Lung (tissue), 11 donors: ENCODE measurements at regions not wholly inside any gene's neighbourhood (a gene's known extent, or its start where the extent isn't known, plus 50 kb on each side); places are given as distances from the start of the nearest gene placed in this dataset.

Experiments
- ATAC-seq: fragments of 200-7000 bp; cut with Tn5 transposase; one replicate; pipeline ENCODE4 v1.9.1; 2020; ENCODE audit warnings: moderate number of reproducible peaks; ENCODE audit not compliant: insufficient read depth, low FRiP score
- DNase-seq, 3 donors: peaks; one replicate each; pipeline ENCODE4 v3.0.0-alpha.2; 2013 to 2017
- H3K27ac ChIP-seq, 2 donors: one replicate each; pipeline ENCODE4 v1.5.1; 2013; ENCODE audit warnings: mild to moderate bottlenecking in 2 of 2, moderate library complexity in 2 of 2, control low read depth in 1 of 2, inconsistent platforms in 1 of 2, low read depth in 1 of 2, low read length in 1 of 2
- H3K27me3 ChIP-seq, 3 donors: one replicate each; pipeline ENCODE4 v1.5.1; 2013; ENCODE audit warnings: low read length in 2 of 3; ENCODE audit not compliant: control insufficient read depth in 3 of 3, insufficient read depth in 3 of 3
- H3K36me3 ChIP-seq, 4 donors: one replicate each; pipeline ENCODE4 v1.5.1; 2013; ENCODE audit warnings: low read length in 4 of 4, mild to moderate bottlenecking in 1 of 4, moderate library complexity in 1 of 4; ENCODE audit not compliant: control insufficient read depth in 4 of 4, insufficient read depth in 4 of 4
- H3K4me1 ChIP-seq, 5 donors: one replicate each; pipeline ENCODE4 v1.5.1; 2013; ENCODE audit warnings: low read length in 5 of 5, mild to moderate bottlenecking in 2 of 5, moderate library complexity in 1 of 5; ENCODE audit not compliant: control insufficient read depth in 5 of 5, insufficient read depth in 5 of 5
- H3K4me3 ChIP-seq: one replicate; pipeline ENCODE4 v1.5.1; 2013; ENCODE audit warnings: mild to moderate bottlenecking, control low read depth, moderate library complexity
- H3K9ac ChIP-seq, 2 donors: one replicate each; pipeline ENCODE4 v1.5.1; 2013; ENCODE audit warnings: low read length in 2 of 2, control low read depth in 1 of 2; ENCODE audit not compliant: insufficient read depth in 1 of 2
- H3K9me3 ChIP-seq, 4 donors: one replicate each; pipeline ENCODE4 v1.5.1; 2013; ENCODE audit warnings: low read length in 3 of 4, mild to moderate bottlenecking in 1 of 4, moderate library complexity in 1 of 4; ENCODE audit not compliant: control insufficient read depth in 4 of 4, insufficient read depth in 3 of 4
- WGBS, 2 donors: extraction: QIAGEN DNeasy Blood & Tissue Kit; methylation state at CpG; one replicate each; pipeline ENCODE4 v1.1.7; 2013; 5-methylcytosine and 5-hydroxymethylcytosine counted together
- TF ChIP-seq, protein P1 (sequence below): IDR thresholded peaks from 2 replicates; pipeline ENCODE4 v1.5.1; 2012; ENCODE audit warnings: mild to moderate bottlenecking; ENCODE audit errors: control extremely low read depth, extremely low read depth
- donor health status: control.
- donor health status: control.
- donor health status: Bipolar disorder and iron deficiency.
- donor health status: healthy.
- donor health status: DM: yes; HTN: yes; CAD: no.

DNA sequence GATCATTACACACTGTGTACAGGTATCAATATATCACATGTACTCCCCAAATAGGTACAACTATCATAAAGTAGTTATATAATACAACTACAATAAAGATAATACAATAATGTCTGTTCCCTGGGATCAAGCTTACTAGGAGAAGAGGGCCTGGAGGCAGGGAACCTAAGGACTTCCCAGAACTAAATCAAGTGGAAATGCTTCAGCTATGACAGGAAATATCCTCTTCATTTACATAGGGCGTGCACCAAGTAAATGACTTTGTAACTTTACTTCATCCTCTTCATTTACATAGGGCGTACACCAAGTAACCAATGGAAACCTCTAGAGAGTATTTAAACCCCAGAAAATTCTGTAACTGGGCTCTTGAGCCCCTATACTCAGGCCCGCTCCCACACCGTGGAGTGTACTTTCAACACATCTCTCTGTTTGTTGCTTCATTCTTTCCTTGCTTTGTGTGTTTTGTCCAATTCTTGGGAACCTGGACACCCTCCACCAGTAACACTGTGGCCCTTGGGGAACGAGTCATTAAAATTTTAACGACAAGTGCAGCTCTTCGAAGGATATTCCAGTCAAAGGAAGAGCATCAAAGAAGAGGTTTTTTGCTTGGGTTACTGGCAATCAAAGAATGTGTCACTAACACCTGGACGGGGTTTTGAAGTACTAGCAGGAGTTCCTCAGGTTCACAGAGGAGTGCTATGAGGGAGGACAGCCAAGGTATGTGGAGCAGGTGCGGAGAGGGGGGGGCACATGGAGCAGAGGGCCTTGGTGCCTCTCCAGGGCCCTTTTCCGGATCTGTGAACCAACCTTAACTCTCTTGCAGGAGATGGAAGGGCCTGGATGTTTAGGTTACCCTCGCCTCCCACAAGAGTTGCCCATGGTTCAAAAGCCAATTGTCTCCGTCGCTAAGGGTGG, 106.6 kb upstream of the DAP start:
- DNase-seq (no peak), ATAC-seq (peak; percentile 72)
- H3K36me3 ChIP-seq: no peaks in the 10 kb centered on the region
- H3K27ac ChIP-seq: peak overlapping the region in 1 of 2 donors; percentile 5
- H3K9me3 ChIP-seq: no peaks in the 10 kb centered on the region
- 76 to 86% methylated on average over 13 of the region's 13 CpGs for whole genome bisulfite sequencing, 2 donors
- TF ChIP-seq, protein P1, sequence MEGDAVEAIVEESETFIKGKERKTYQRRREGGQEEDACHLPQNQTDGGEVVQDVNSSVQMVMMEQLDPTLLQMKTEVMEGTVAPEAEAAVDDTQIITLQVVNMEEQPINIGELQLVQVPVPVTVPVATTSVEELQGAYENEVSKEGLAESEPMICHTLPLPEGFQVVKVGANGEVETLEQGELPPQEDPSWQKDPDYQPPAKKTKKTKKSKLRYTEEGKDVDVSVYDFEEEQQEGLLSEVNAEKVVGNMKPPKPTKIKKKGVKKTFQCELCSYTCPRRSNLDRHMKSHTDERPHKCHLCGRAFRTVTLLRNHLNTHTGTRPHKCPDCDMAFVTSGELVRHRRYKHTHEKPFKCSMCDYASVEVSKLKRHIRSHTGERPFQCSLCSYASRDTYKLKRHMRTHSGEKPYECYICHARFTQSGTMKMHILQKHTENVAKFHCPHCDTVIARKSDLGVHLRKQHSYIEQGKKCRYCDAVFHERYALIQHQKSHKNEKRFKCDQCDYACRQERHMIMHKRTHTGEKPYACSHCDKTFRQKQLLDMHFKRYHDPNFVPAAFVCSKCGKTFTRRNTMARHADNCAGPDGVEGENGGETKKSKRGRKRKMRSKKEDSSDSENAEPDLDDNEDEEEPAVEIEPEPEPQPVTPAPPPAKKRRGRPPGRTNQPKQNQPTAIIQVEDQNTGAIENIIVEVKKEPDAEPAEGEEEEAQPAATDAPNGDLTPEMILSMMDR: no peak
- no peak overlapping the region for H3K4me3 ChIP-seq
- no peak overlapping the region for H3K9ac ChIP-seq
- H3K4me1 ChIP-seq: no peaks in the 10 kb centered on the region
- peaks cover 0 to 2% (median 0%) of the 10 kb centered on the region in 3 donors for H3K27me3 ChIP-seq

DNA sequence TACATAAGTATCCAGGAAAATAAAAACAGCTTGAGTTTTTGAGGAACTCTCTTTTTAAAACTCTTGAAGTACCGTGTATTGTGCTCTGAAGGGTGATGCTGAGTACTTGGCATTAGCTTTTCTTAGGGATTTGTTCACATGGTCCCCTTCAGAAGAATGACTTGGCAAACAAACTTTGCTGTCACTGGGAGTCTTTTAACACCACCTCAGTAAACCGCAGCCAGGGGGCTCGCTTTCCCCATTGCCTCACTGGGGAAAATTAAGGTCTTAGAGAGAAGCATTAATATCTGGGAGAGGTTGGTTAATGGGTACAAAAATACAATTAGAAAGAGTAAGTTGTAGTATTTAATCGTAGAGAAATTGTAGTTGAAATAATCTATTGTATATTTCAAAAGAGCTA, 105.9 kb upstream of the DAP start:
- no peaks in the 10 kb centered on the region for H3K9me3 ChIP-seq
- no peak overlapping the region for H3K4me3 ChIP-seq
- no peaks in the 10 kb centered on the region for H3K36me3 ChIP-seq
- no peaks in the 10 kb centered on the region for H3K4me1 ChIP-seq
- no peak overlapping the region for H3K9ac ChIP-seq
- 47 to 60% methylated on average over 4 of the region's 4 CpGs for WGBS, 2 donors
- TF ChIP-seq, protein P1: no peak
- ATAC-seq (peak; percentile 19), DNase-seq (peak in 2 of 3 donors; percentile 6 to 23)
- peaks cover 0 to 2% (median 0%) of the 10 kb centered on the region in 3 donors for H3K27me3 ChIP-seq
- H3K27ac ChIP-seq: no peak overlapping the region

DNA sequence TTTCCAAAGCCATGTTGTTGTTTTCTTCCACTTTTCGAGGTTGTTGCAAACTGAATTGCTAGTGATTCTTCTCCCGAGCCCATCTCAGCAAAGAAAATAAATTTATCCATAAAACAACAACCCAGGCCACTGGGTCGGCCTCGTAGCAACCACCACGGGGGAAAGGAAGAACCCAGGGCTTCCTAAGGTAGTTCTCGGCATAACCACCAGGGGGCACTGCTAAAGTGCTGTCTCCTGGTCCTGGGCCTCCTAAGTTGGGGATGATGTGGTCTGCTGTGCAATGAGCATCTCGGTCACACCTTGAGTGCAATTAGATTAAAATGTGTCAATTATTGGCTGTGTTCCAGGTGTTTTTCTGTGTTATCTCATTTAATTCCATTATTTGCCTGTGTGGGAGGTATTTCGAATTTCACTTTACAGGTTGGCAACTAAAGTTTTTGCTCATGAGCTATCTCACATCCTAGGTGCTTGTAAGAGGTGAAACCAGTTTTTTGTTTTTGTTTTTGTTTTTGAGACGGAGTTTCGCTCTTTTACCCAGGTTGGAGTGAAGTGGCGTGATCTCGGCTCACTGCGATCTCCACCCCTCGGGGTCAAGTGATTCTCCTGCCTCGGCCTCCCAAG, 102.8 kb upstream of the DAP start:
- Histone ChIP-seq H3K9ac (no peak overlapping the region), H3K4me3 (no peak overlapping the region), H3K9me3 (peaks cover 0 to 2% (median 0%) of the 10 kb centered on the region in 4 donors), H3K36me3 (no peaks in the 10 kb centered on the region), H3K4me1 (no peaks in the 10 kb centered on the region), H3K27me3 (peaks cover 0 to 7% (median 0%) of the 10 kb centered on the region in 3 donors), H3K27ac (no peak overlapping the region)
- WGBS, 2 donors: 61 to 62% methylated on average over 15 of the region's 15 CpGs
- DNase-seq (peak; percentile 23 to 39 (median 29)), ATAC-seq (no peak)
- TF ChIP-seq, protein P1: peak; percentile 33
